ENCODE measurements at regions not wholly inside any gene's neighbourhood (a gene's known extent, or its start where the extent isn't known, plus 50 kb on each side); places are given as distances from the start of the nearest gene placed in this dataset.

- TF ChIP-seq CTCF (IDR thresholded peaks at IDR 0.05), result no peak
- no peak for TF ChIP-seq EZH2 (IDR thresholded peaks at IDR 0.05; ENCODE audit: borderline replicate concordance, insufficient read depth, low read depth, low read length, poor library complexity, severe bottlenecking)
- intact Hi-C loops (cut with micrococcal nuclease), result no loop called here
- Histone ChIP-seq H3K4me3 (ENCODE audit: control extremely low read depth in 1 of 5, extremely low read depth in 1 of 5, insufficient read depth in 1 of 5, low read depth in 2 of 5, low read length in 4 of 5) (no peak overlapping the region), H3K4me2 (replicated peaks; ENCODE audit: low read depth, low read length, poor library complexity, severe bottlenecking) (no peak overlapping the region), H2AFZ (ENCODE audit: insufficient read depth, low read depth, low read length, poor library complexity, severe bottlenecking) (no peak overlapping the region), H3K9ac (ENCODE audit: low read length) (no peak overlapping the region), H4K20me1 (ENCODE audit: control insufficient read depth, insufficient read depth, low read length, poor library complexity, severe bottlenecking) (no peaks in the 10 kb centered on the region), H3K27ac (ENCODE audit: low read length in 2 of 2) (no peak overlapping the region), H3K4me1 (ENCODE audit: control insufficient read depth in 2 of 2, insufficient read depth in 2 of 2, low read length in 2 of 2) (no peaks in the 10 kb centered on the region), H3K27me3 (replicated peaks in 1 of 4; ENCODE audit: control extremely low read depth in 1 of 4, control insufficient read depth in 3 of 4, insufficient read depth in 4 of 4, low read length in 3 of 4) (no peaks in the 10 kb centered on the region), H3K79me2 (ENCODE audit: control insufficient read depth, insufficient read depth, low read length) (no peaks in the 10 kb centered on the region), H3K36me3 (replicated peaks in 1 of 2; ENCODE audit: control extremely low read depth in 1 of 2, control insufficient read depth in 1 of 2, extremely low read depth in 1 of 2, insufficient read depth in 2 of 2, low read length in 1 of 2) (no peaks in the 10 kb centered on the region), H3K9me3 (ENCODE audit: control extremely low read depth in 1 of 3, control insufficient read depth in 2 of 3, insufficient read depth in 1 of 3, low read length in 2 of 3) (peaks cover 0 to 5% (median 0%) of the 10 kb centered on the region in 3 donors)
- no peaks in the 10 kb centered on the region for H3K4me1 Mint-ChIP-seq
- H3K27me3 Mint-ChIP-seq, result peaks cover 25% of the 10 kb centered on the region
- no peak for DNase-seq
- ChIA-PET CTCF (no interaction called here), POLR2A (no interaction called here)
- ATAC-seq (ENCODE audit: low read depth), result no peak
- H3K9me3 Mint-ChIP-seq (ENCODE audit: insufficient read depth), result no peaks in the 10 kb centered on the region
- H3K27ac Mint-ChIP-seq, result no peak overlapping the region
- H3K4me3 Mint-ChIP-seq, result no peak overlapping the region
- 71% methylated on average over 5 of the region's 7 CpGs for WGBS (ENCODE audit: insufficient coverage)
These were observed 441.8 kb downstream of the RPS24 start for GRCh38 chr10:78475437-78475836.

GRCh38 chr10:78476156-78476555 is 442.5 kb downstream of the RPS24 start:
- ATAC-seq (ENCODE audit: low read depth) (no peak), DNase-seq (no peak)
- H3K36me3 ChIP-seq (replicated peaks in 1 of 2; ENCODE audit: control extremely low read depth in 1 of 2, control insufficient read depth in 1 of 2, extremely low read depth in 1 of 2, insufficient read depth in 2 of 2, low read length in 1 of 2), result no peaks in the 10 kb centered on the region
- H3K27me3 ChIP-seq (replicated peaks in 1 of 4; ENCODE audit: control extremely low read depth in 1 of 4, control insufficient read depth in 3 of 4, insufficient read depth in 4 of 4, low read length in 3 of 4), result no peaks in the 10 kb centered on the region
- intact Hi-C loops (cut with micrococcal nuclease), result no loop called here
- Mint-ChIP-seq H3K4me3 (no peak overlapping the region), H3K27me3 (peaks cover 25% of the 10 kb centered on the region), H3K27ac (no peak overlapping the region), H3K4me1 (no peaks in the 10 kb centered on the region), H3K9me3 (ENCODE audit: insufficient read depth) (no peaks in the 10 kb centered on the region)
- no peaks in the 10 kb centered on the region for H3K79me2 ChIP-seq (ENCODE audit: control insufficient read depth, insufficient read depth, low read length)
- whole genome bisulfite sequencing (ENCODE audit: insufficient coverage), result 98% methylated on average over 7 of the region's 8 CpGs
- TF ChIP-seq CTCF (IDR thresholded peaks at IDR 0.05) (no peak), EZH2 (IDR thresholded peaks at IDR 0.05; ENCODE audit: borderline replicate concordance, insufficient read depth, low read depth, low read length, poor library complexity, severe bottlenecking) (no peak)
- no peak overlapping the region for H3K9ac ChIP-seq (ENCODE audit: low read length)
- no peaks in the 10 kb centered on the region for H4K20me1 ChIP-seq (ENCODE audit: control insufficient read depth, insufficient read depth, low read length, poor library complexity, severe bottlenecking)
- ChIA-PET POLR2A (no interaction called here), CTCF (no interaction called here)
- H3K4me1 ChIP-seq (ENCODE audit: control insufficient read depth in 2 of 2, insufficient read depth in 2 of 2, low read length in 2 of 2), result no peaks in the 10 kb centered on the region
- peaks cover 0 to 5% (median 0%) of the 10 kb centered on the region in 3 donors for H3K9me3 ChIP-seq (ENCODE audit: control extremely low read depth in 1 of 3, control insufficient read depth in 2 of 3, insufficient read depth in 1 of 3, low read length in 2 of 3)
- no peak overlapping the region for H3K27ac ChIP-seq (ENCODE audit: low read length in 2 of 2)
- no peak overlapping the region for H3K4me3 ChIP-seq (ENCODE audit: control extremely low read depth in 1 of 5, extremely low read depth in 1 of 5, insufficient read depth in 1 of 5, low read depth in 2 of 5, low read length in 4 of 5)
- no peak overlapping the region for H2AFZ ChIP-seq (ENCODE audit: insufficient read depth, low read depth, low read length, poor library complexity, severe bottlenecking)
- no peak overlapping the region for H3K4me2 ChIP-seq (replicated peaks; ENCODE audit: low read depth, low read length, poor library complexity, severe bottlenecking)
